Activated effector memory CD4-positive, alpha-beta T cell treated with anti-CD3 and anti-CD28 coated beads, Interleukin-2, amount 50 U/mL, for 16 hours (primary cell): ENCODE measurements at regions not wholly inside any gene's neighbourhood (a gene's known extent, or its start where the extent isn't known, plus 50 kb on each side); places are given as distances from the start of the nearest gene placed in this dataset.
"Not testable (repeated sequence)": the region's sequence is repeated elsewhere in the genome, so short reads cannot be mapped to it uniquely, and the experiment has no call there.

Source experiments
- DNase-seq: peaks from one replicate; pipeline ENCODE4 v3.0.0-alpha.2; 2020

DNA sequence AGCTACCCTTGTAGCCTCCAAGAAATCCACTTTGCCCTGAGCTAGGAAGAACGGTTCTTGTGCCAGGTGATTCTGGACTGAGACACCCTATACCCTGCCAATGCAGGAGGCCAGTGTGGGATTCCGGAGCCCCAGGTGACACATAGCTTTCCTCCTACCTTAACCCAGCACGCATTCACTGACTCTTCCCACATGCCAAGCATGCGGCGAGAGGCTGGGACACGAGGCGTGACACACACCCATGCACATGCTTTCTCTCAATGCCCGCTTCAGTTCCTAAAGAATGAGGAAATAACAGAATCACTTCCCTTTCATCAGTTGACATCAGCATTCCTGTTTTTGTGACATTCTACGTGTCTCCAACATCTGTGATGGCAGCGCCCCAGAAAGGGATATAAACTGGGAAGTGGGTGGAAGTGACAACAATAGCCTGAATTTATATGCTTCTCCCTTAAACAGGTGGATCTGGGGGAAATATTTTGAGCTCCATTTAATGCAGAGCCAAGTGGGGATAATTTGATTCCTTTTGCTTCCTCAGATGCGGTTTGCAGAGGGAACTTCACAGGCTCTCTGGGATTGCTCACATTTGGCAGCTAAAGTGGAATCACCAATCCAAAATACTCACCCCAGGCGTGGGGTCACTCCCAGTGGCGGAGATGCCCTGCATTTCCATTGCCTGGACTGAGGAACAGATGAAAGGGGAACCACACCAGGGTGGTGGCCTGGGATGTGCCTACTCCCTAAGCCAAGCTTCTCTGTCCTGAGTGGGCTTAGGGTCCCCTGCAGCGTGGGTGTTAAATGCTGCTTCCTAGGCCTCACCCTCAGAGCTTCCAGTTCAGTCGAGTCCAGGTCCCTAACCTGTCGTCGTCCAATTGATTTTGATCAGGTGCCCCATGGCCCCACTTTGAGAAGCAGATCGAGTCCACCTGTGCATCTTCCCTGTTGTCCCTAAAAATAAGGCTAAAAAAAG lies 445.1 kb downstream of the SIPA1L2 start:
- no peak for DNase-seq

DNA sequence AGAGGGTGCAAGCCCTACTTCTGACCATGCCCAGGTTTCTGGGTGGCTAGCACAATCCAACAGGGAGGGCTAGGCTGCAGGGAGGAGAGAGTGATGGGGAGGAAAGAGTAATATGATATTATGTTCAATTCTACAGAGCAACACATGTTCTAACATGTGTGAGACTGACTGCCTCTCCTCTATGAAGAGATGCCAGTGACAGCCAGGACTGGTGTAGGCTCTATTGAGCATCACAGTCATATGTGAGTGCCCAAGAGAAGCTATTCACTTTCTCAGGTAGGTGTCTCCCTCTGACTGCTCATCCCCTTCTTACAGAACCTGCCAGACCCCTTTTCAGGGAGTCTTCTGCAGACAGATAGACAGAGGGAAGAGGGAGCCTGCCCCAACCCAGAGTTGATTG lies 446.1 kb downstream of the SIPA1L2 start:
- no peak for DNase-seq

DNA sequence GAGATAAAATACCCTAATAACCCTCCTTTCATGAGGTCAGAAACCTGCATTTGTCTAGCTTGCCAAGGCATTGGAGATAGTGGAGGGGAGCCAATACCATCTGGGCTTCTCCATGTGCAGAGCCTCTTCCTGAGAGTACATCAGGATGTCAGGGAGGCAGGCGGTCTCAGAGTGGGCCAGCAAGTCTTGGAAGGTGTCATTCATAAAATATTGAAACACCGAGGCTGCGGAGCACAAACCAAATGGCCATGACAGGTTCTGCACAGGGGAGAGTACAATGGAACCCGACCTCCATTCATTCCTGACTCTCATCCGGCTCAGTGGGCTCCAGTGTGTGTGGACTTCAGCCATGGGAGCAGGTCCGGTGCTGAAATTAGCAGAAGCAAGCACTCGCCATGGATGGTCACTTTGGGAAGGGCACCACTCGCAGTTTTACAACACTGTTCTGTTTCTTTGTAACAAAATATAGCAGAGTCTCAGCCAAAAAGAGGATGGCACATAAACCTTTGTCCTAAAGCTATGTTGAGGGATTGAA lies 446.6 kb downstream of the SIPA1L2 start:
- no peak for DNase-seq

DNA sequence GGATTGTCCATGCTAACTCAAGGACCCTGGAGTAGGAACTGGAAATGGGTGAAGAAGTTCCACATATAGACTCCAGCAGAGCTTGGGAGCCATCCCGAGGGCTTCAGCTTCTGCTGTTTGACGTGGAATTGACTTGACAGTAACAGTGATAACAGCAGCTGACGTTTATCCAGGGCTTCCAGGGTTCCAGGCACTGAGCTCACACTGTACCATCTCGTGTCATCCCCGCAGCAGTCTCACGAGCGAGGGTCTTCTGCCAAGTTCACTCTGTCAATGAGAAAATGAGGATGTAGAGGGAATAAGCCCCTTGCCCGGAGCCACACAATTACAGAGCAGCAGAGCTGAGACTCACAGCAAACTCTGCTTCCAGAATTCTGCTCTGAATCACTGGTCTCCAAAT lies 447.7 kb downstream of the SIPA1L2 start:
- no peak for DNase-seq

DNA sequence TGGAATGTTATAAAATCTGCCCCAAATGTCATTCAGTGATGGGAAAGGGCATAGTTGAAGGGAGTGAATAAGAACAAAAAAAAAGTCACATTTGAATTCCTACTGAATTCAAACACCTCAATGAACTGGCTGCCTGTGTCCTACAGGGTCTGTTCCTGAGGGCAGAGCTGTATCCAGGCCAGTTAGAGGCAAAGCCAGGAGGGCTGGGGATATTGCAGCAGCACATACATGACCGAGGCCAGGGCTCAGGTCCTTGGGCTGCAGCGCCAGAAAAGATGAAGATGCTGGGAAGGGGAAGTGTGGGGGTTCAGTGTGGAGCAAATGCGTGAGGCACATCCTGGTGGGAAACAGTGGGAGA lies 449.2 kb downstream of the SIPA1L2 start:
- no peak for DNase-seq

DNA sequence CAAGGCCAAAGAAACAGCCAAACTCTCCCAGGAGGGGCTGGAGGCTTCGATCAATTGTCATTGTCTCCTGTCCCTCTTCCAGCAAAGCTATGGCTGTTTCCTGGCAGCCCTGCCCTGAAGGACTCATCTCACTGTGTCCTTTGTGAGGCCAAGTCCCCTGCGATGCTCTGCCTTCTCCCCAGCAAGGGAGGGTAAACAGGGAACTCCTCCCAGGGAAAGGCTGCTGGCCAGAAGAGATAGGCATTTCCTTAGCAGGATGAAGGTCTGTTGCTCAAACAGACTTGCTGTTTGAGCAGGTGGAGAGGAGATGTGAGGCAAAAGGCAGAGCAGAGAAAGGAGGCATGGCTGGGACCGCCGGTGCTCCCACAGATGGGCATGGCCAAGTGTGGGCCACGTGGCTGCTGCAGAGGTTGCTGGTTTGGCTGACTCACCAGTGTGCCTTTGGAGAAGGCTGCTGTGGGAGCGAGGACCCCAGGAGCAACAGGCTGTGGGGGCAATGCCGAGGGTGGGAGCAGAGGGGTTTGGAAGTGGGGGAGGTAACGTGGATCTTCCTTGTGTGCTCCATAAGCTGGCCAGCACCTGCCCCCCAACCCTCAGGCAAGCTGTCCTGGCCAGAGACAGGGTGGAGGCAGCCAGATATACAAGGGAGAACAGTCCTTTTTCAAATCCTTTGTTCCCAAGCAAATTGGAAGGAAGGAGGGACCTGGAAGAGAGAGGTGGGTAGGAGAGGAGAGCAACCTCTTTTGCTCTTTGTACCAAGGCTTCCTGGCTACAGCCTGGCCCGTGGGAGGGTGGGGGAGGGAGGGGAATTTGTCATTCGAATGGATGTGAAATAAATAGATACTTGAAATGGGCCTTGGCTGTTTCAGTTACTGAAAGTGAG lies 449.8 kb downstream of the SIPA1L2 start:
- DNase-seq, result no peak

DNA sequence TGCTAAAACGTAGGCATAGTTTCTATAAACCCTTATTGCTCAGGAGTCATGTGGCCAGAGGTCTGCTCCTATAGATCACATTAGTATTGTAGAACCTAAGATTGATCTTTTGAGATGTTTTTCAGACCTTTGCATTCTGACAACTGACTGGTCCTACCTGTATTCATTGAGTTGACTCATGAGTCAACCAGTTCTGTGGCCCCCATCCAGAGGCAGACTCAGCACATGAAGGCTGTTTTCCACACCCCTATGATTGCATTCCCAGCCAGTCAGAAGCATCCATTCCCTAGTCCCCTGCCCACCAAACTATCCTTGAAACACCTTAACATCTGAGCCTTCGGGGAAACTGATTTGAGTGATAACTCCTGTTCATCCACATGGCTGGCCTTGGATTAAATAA lies 451.7 kb downstream of the SIPA1L2 start:
- no peak for DNase-seq

DNA sequence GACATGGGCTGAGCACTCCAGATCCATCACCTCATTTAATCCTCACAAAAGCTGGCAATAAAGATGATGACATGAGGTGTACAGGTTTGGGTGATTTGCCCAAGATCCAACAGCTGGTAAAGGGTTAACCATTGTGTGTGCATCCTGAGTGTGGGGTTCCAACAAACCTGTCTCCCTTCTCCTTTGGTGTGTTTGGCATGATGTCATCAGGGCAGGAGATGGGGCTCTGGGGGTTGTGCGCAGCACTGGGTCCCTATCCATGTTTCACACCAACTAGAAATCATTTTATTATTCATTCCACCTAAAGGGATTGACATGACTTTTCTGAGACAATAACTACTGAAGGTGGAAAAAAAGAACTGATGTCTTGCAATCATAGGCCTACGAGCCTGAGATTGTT lies 452.5 kb downstream of the SIPA1L2 start:
- no peak for DNase-seq

DNA sequence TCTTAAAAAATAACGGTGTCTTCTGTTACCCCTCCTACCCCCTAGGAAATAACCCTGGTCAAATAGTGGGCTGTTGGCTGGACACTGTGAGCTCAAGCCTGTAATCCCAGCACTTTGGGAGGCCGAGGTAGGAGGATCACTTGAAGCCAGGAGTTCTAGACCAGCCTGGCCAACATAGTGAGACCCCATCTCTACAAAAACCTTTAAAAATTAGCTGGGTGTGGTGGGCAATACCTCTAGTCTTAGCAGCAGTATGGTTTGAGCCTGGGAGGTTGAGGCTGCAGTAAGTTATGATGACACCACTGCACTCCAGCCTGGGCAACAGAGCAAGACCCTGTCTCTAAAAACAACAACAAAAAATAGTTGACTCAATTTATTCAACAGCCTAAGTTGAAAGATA lies 453.7 kb downstream of the SIPA1L2 start:
- no peak for DNase-seq

DNA sequence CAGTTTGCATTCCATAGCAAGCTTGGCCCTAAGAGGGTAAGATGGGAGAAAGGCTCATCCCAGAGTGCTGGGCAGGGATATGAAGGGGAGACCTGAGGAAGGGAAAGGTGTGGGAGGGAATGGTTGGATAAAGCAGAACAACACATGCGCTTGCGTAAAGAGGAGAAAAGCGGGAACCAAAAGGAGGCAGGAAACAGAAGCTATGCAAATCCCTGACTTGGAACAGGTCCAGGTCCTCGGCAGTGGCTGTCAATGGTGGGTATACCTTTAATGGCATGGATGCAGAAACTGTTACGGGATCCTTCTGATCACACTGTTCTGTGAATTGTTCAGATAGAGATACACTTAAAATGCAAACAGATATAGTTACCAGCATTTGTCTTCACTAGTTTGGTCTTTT lies 455.6 kb downstream of the SIPA1L2 start:
- no peak for DNase-seq

DNA sequence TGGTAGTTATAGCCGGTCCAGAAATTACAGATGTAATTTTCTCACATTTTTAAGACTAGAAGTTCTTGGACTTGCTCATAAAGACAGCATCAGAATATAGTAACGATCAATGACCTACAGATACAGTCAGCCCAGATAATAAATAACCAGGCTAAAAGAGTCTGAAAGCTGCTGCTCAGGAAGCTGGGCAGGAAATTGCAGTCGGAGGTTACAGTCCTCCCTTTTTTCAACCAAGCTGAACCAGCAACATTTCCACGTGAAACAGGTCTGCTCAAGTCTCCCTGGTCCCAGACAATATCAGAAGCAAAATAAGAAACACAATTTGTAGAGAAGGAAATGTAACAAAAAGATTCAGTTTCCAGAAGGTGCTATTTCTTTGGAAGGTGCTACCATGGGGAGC lies 457.4 kb downstream of the SIPA1L2 start:
- no peak for DNase-seq

DNA sequence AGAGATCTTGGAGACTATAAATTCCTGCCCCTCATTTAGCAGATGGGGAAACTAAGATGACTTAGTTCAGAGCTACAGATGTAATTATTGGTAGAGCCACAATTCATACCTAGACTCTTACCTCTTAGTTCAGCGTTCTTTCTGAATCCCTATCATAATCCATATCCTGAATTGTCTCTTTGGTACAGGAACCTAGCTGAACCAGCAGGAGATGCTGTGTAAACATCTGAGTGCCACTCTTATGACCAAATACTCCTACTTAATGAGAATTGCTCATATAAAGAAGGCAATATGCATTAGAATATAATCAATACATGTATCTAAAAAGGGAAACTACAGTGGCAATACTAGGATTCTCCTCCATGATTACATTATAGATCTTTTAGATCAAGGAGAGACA lies 459.0 kb downstream of the SIPA1L2 start:
- DNase-seq, result no peak

DNA sequence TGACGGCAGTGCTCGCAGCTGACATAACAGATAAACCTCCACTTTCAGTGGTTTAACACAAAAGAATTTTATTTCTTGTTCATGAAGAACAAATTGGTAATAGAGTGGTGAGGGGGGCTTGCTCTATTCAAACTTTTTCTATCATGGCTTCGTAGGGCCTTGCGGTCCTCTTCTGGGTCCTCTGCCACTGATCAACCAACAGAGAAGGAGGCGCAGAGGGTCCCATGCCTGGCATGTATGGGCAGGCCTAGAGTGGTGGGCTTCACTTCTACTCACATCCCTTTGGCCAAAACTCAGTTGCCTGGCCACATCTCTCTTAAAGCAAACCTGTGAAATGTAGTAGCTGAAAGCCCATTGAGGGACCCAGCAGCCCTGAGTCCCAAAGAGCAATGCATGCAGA lies 460.5 kb downstream of the SIPA1L2 start:
- no peak for DNase-seq

DNA sequence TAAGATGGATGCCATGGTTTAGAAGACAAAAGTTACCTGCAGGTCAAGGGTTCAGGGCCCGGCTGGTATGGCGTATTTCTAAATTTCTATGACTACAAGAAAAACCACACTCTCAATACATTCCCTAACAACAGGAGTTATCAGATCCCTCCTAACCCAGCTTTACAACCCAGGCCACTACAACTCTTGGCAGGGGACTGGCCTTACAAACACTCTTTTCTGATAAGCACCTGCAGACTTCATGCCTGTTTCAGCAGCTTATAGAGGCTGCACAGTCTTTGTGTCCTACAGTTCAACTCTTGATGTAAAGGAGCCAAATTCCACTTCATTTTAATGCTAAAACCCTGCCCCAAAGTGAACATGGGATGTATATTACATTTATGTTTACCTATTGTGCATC lies 461.4 kb downstream of the SIPA1L2 start:
- DNase-seq, result no peak

DNA sequence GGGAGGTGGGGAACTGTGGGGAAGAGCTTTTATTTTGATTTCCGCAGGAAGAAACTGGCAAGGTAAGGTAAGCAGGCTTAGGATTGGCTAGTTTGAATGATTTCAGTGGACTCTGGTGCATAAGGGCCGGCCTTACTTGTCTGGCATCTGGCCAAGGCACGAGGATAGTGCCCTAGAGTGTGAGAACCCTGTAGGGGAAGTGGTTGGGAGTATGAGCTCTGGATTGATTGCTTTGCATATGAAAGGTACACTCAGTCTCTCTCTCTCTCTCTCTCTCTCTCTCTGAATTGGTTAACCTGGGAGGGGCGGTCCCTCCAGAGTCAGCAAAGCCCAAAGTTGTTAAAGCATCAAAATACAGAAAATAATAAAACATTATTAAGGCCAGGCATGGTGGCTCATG lies 463.0 kb downstream of the SIPA1L2 start:
- DNase-seq, result no peak

DNA sequence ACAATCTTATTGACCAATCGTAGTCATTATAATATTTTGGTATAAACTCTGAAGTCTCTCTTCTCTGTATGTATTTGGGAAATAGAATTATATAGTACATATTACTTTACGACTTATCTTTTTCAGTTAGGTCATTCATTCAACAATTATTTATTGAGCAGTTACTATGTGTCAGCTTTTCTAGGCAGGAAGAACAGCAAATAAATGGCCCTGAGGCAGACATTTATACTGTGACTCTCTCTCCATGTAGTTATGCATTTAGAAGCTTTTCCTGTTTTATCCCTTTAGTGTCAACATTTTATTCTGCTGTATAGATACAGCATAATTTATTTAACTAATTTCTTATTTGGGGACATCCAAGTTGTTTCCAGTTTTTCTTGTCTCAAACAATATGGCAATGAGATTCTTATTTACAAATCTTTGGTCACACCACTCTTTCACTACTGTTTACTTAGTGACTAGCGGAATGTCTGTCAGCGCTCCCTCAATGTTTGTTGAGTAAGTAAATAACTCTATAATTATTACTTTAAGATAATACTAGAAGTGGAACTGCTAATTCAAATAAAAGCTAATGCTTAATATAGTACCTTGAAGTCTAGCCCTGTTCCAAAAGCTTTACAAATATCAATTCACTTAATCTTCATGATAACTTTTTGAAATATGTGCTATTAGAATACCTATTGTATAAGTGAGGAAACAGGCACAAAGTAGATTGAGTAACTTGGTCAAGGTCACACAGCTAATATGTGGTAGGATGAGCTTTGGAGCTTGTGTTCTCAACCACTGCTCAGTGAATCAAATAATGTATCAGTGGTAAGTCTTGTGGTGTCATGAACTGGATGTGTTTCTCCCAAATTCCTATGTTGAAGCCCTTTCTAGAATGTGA lies 465.6 kb downstream of the SIPA1L2 start:
- DNase-seq, result no peak

DNA sequence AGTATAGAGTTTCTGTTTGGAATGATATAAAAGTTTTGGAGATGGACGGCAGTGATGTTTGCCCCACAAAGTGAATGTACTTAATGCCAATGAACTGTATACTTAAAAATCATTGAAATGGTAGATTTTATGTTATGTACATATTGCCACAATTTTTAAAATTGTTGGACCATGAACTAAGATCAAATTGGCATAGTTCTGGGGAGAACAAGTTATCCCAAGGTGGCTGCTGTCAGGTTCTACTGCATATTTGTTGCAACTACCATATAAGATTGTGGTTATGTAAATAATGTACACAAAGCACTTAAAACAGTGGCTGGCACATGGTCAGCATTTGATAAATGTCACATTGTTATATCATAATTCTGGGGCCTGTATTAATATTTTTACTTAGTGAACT lies 466.4 kb downstream of the SIPA1L2 start:
- DNase-seq, result no peak

DNA sequence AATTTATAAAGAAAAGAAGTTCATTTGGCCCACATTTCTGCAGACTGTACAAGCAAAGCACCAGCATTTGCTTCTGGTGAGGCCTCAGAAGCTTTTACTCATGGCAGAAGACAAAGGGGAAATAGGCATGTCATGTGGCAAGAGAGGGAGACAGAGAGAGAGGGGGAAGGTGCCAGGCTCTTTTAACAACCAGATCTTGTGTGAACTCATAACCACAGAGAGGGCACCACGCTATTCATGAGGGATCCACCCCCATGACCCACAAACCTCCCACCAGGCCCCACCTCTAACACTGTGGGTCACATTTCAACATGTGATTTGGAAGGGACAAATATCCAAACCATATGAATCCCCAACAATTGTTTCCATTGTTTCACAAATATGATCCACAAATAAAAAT lies 467.9 kb downstream of the SIPA1L2 start:
- no peak for DNase-seq

DNA sequence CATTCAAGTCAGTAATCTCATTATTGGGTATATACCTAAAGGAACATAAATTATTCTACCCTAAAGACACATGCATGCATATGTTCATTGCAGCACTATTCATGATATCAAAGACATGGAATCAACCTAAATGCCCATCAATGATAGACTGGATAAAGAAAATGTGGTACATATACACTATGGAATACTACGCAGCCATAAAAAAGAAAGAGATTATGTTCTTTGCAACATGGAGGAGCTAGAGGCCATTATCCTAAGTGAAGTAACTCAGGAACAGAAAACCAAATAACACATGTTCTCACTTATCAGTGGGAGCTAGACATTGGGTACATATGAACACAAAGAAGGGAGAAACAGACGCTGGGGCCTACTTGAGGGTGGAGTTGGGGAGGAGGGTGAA lies 471.4 kb downstream of the SIPA1L2 start:
- not testable (repeated sequence) for DNase-seq

DNA sequence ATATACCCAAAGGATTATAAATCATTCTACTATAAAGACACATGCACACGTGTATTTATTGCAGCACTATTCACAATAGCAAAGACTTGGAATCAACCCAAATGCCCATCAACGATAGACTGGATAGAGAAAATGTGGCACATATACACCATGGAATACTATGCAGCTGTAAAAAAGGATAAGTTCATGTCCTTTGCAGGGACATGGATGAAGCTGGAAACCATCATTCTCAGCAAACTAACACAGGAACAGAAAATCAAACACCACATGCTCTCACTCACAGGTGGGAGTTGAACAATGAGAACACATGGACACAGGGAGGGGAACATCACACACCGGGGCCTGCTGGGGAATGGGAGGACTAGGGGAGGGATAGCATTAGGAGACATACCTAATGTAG lies 473.9 kb downstream of the SIPA1L2 start:
- DNase-seq, result not testable (repeated sequence)

DNA sequence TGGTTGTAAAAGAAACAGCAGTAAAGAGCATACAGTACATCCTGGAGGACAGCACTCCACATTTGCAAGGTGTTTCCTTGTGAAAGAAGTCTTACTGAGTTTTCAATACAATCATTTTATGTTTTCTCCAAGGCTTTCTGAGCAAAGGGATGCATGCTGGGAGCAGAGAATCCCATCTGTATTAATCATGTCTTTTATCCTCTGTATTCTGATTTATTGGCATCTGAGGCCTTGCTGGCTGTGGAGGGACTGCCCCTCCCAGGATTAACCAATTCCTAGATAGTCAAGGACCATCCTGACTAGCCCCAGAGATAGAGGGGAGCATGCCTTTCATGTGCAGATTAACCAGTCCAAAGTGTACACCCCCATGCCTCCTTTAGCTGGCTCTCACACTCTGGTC lies 476.3 kb downstream of the SIPA1L2 start:
- DNase-seq, result no peak

DNA sequence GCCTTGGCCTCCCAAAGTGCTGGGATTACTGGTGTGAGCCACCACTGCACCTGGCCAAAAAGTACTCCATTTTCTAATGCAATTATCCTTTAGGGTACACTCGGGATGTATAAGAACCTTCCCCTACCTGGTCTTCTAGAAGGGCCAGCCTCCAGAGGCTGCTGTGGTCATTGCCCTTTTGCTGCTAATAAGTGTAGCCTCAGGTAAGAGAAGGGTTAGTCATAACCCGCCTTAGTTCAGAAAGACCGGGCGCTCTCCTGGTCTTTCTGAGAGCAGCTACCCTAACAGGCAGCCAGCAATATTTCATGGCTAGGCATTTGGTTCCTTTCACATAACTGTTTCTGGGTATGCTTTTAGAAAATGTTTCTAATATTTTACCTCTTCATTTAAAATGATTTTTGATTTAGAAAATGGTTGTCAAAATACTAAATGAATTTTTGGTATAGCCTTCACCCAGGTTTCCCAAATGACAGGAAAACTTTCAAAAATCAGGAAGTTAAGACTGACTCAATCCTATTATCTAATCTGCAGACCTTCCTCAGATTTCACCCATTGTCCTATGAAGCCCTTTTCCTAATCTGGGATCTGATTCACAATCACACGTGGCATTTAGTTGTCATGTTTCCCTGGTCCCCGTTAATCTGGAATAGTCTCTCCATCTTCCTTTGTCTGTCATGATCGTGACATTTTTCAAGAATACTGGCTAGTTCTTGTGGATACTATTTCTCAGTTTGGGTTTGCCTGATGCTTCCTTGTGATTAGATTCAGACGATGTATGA lies 479.0 kb downstream of the SIPA1L2 start:
- no peak for DNase-seq
